Peyer's patch (tissue), 4 donors: ENCODE measurements at regions not wholly inside any gene's neighbourhood (a gene's known extent, or its start where the extent isn't known, plus 50 kb on each side); places are given as distances from the start of the nearest gene placed in this dataset.

Experiments
- CTCF ChIP-seq, 6 experiments: fragments of 450-650 bp in 4 of 6; fragments of 200-600 bp in 2 of 6; sonication (generic) in 1 of 6; IDR thresholded peaks; one replicate each; pipeline ENCODE4 v1.5.1; 2017 to 2019; ENCODE audit warnings: antibody characterized with exemption in 6 of 6, mild to moderate bottlenecking in 3 of 6, moderate library complexity in 1 of 6
- POLR2A ChIP-seq, 2 donors: fragments of 450-650 bp; IDR thresholded peaks; one replicate each; pipeline ENCODE4 v1.5.1; 2017; ENCODE audit warnings: antibody characterized with exemption in 2 of 2, mild to moderate bottlenecking in 2 of 2, moderate library complexity in 2 of 2

DNA sequence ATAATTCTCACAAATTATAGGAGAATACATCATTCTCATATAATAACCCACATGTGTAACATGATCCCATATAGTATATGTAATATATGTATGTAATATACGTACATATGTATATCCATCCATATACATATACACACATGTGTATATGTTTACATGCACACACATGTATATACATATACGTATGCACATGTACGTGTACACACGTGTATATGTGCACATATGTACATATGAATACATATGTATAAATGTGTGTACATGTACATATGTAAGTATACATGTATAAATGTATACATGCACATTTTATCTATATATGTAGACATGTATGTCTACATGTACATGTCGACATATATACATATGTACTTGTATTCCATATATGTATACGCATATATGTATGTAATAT, 288.8 kb downstream of the NPIPA8 start:
- TF ChIP-seq CTCF (IDR thresholded peaks at IDR 0.05) (no peak), POLR2A (IDR thresholded peaks at IDR 0.05) (no peak)
